Astrocyte (in vitro differentiated cells and primary cell): ENCODE measurements at regions not wholly inside any gene's neighbourhood (a gene's known extent, or its start where the extent isn't known, plus 50 kb on each side); places are given as distances from the start of the nearest gene placed in this dataset.

Experiments used
- DNase-seq: peaks from one replicate; pipeline ENCODE4 v3.0.0-alpha.2; 2010; ENCODE audit warnings: low read depth
- FAIRE-seq: peaks from 2 replicates; lab custom pipeline; 2011; peaks lifted over from hg19 to GRCh38; lab: Jason Lieb, UNC
- H2AFZ ChIP-seq: 2 replicates; pipeline ENCODE4 v1.6.0; 2012; ENCODE audit warnings: low read depth, low read length, inconsistent platforms
- H3K27ac ChIP-seq: 2 replicates; pipeline ENCODE4 v1.5.1; 2011; ENCODE audit warnings: low read depth, low read length, inconsistent platforms
- H3K27me3 ChIP-seq: 2 replicates; pipeline ENCODE4 v1.6.0; 2011; ENCODE audit warnings: low read length, inconsistent platforms; ENCODE audit not compliant: insufficient read depth
- H3K36me3 ChIP-seq: 2 replicates; pipeline ENCODE4 v1.5.1; 2011; ENCODE audit warnings: low read length, inconsistent platforms; ENCODE audit not compliant: insufficient read depth
- H3K4me1 ChIP-seq: 2 replicates; pipeline ENCODE4 v1.5.1; 2011; ENCODE audit warnings: low read length, inconsistent platforms; ENCODE audit not compliant: insufficient read depth
- H3K4me2 ChIP-seq: 2 replicates; pipeline ENCODE4 v1.6.0; 2012; ENCODE audit warnings: low read length, inconsistent platforms
- H3K4me3 ChIP-seq: 2 replicates; pipeline ENCODE4 v1.5.1; 2011; ENCODE audit warnings: low read depth, mild to moderate bottlenecking, low read length, inconsistent platforms; ENCODE audit not compliant: insufficient read depth
- H3K79me2 ChIP-seq: 2 replicates; pipeline ENCODE4 v1.6.0; 2012; ENCODE audit warnings: mild to moderate bottlenecking, low read length, inconsistent platforms; ENCODE audit not compliant: insufficient read depth
- H3K9ac ChIP-seq: 2 replicates; pipeline ENCODE4 v1.6.0; 2012; ENCODE audit warnings: mild to moderate bottlenecking, low read length, inconsistent platforms
- H3K9me3 ChIP-seq: 2 replicates; pipeline ENCODE4 v1.5.1; 2012; ENCODE audit warnings: low read depth, mild to moderate bottlenecking, low read length, inconsistent platforms; ENCODE audit not compliant: insufficient read depth
- H4K20me1 ChIP-seq: 2 replicates; pipeline ENCODE4 v1.6.0; 2012; ENCODE audit warnings: low read length, inconsistent platforms; ENCODE audit not compliant: insufficient read depth
- H3K27ac Mint-ChIP-seq: one replicate; pipeline ENCODE4 v1.8.0; 2021; ENCODE audit warnings: mild to moderate bottlenecking, mixed read lengths; ENCODE audit not compliant: unreplicated experiment
- H3K27me3 Mint-ChIP-seq: one replicate; pipeline ENCODE4 v1.8.0; 2021; ENCODE audit warnings: low read depth, mixed read lengths; ENCODE audit not compliant: unreplicated experiment
- H3K36me3 Mint-ChIP-seq: one replicate; pipeline ENCODE4 v1.8.0; 2021; ENCODE audit warnings: low read depth, mixed read lengths; ENCODE audit not compliant: unreplicated experiment
- H3K4me1 Mint-ChIP-seq: one replicate; pipeline ENCODE4 v1.8.0; 2021; ENCODE audit warnings: low read depth, mixed read lengths; ENCODE audit not compliant: unreplicated experiment
- H3K4me3 Mint-ChIP-seq: one replicate; pipeline ENCODE4 v1.8.0; 2021; ENCODE audit warnings: mild to moderate bottlenecking, moderate library complexity, mixed read lengths; ENCODE audit not compliant: unreplicated experiment
- H3K9me3 Mint-ChIP-seq: one replicate; pipeline ENCODE4 v1.8.0; 2021; ENCODE audit warnings: mild to moderate bottlenecking, mixed read lengths; ENCODE audit not compliant: unreplicated experiment
- EZH2 ChIP-seq: IDR thresholded peaks from 2 replicates; pipeline ENCODE4 v1.6.1; 2012; ENCODE audit warnings: mild to moderate bottlenecking, low read length, inconsistent platforms; ENCODE audit not compliant: insufficient read depth
- TF ChIP-seq, protein P1 (sequence below): IDR thresholded peaks from 2 replicates; pipeline ENCODE4 v1.5.1; 2011; ENCODE audit warnings: low read depth, mild to moderate bottlenecking, inconsistent platforms, low read length, moderate library complexity; ENCODE audit not compliant: insufficient read depth

DNA sequence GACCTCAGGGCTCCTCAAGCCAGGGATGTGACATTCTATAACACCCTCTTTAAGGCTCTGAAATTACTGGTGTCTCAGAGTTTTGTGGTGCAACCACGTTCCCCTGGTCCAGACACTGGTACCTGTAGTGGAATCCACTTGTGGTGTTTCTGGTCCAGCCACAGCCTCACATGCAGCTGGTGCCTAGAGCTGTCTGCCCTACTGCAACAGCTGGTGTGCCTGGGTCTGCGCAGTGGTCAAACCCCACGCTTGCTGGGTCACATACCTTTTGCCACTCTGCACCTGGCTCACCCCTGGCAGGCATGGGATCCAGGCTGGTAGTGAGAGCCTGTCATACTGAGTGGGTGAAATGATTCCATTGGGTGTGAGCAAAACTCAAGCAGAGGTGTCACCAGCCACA is 1230.2 kb upstream of the EYS start:
- peaks cover 4% of the 10 kb centered on the region for H3K9me3 Mint-ChIP-seq
- no peaks in the 10 kb centered on the region for H4K20me1 ChIP-seq
- no peak overlapping the region for H3K4me3 ChIP-seq
- H3K79me2 ChIP-seq: no peaks in the 10 kb centered on the region
- peaks cover 4% of the 10 kb centered on the region for H3K9me3 ChIP-seq
- H3K27ac ChIP-seq: no peak overlapping the region
- H2AFZ ChIP-seq: no peak overlapping the region
- H3K9ac ChIP-seq: no peak overlapping the region
- H3K27me3 ChIP-seq: no peaks in the 10 kb centered on the region
- H3K27ac Mint-ChIP-seq: no peak overlapping the region
- no peak overlapping the region for H3K4me2 ChIP-seq
- H3K36me3 ChIP-seq: no peaks in the 10 kb centered on the region
- H3K4me3 Mint-ChIP-seq: no peak overlapping the region
- no peak for DNase-seq
- H3K27me3 Mint-ChIP-seq: no peaks in the 10 kb centered on the region
- no peak for FAIRE-seq
- H3K4me1 ChIP-seq: no peaks in the 10 kb centered on the region
- no peaks in the 10 kb centered on the region for H3K4me1 Mint-ChIP-seq
- TF ChIP-seq, protein P1, sequence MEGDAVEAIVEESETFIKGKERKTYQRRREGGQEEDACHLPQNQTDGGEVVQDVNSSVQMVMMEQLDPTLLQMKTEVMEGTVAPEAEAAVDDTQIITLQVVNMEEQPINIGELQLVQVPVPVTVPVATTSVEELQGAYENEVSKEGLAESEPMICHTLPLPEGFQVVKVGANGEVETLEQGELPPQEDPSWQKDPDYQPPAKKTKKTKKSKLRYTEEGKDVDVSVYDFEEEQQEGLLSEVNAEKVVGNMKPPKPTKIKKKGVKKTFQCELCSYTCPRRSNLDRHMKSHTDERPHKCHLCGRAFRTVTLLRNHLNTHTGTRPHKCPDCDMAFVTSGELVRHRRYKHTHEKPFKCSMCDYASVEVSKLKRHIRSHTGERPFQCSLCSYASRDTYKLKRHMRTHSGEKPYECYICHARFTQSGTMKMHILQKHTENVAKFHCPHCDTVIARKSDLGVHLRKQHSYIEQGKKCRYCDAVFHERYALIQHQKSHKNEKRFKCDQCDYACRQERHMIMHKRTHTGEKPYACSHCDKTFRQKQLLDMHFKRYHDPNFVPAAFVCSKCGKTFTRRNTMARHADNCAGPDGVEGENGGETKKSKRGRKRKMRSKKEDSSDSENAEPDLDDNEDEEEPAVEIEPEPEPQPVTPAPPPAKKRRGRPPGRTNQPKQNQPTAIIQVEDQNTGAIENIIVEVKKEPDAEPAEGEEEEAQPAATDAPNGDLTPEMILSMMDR: no peak
- no peak for TF ChIP-seq EZH2
- no peaks in the 10 kb centered on the region for H3K36me3 Mint-ChIP-seq

DNA sequence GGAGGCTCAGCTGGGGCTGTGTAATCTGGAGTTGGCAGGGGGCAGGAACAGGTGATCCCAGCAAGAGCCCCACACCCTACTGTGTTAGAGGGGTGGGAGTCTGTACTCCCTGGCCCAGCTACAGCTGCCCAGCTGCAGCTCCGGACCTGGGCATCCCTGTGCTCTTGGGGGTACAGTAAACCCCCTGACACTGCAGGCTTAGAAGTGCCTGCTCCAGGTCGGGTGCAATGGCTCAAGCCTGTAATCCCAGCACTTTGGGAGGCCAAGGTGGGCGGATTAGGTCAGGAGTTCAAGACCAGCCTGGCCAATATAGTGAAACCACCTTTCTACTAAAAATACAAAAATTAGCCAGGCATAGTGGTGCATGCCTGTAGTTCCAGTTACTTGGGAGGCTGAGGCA is 1228.6 kb upstream of the EYS start:
- H3K4me2 ChIP-seq: no peak overlapping the region
- no peaks in the 10 kb centered on the region for H3K79me2 ChIP-seq
- H3K27ac ChIP-seq: no peak overlapping the region
- no peak overlapping the region for H3K9ac ChIP-seq
- no peak for DNase-seq
- no peak for FAIRE-seq
- H3K27ac Mint-ChIP-seq: no peak overlapping the region
- H4K20me1 ChIP-seq: no peaks in the 10 kb centered on the region
- no peaks in the 10 kb centered on the region for H3K27me3 ChIP-seq
- H3K36me3 Mint-ChIP-seq: no peaks in the 10 kb centered on the region
- H3K9me3 ChIP-seq: peaks cover 4% of the 10 kb centered on the region
- H3K4me3 ChIP-seq: no peak overlapping the region
- peaks cover 4% of the 10 kb centered on the region for H3K9me3 Mint-ChIP-seq
- no peak overlapping the region for H2AFZ ChIP-seq
- peaks cover 2% of the 10 kb centered on the region for H3K4me1 Mint-ChIP-seq
- no peak overlapping the region for H3K4me3 Mint-ChIP-seq
- TF ChIP-seq EZH2: no peak
- TF ChIP-seq, protein P1: no peak
- H3K27me3 Mint-ChIP-seq: no peaks in the 10 kb centered on the region
- H3K36me3 ChIP-seq: no peaks in the 10 kb centered on the region
- no peaks in the 10 kb centered on the region for H3K4me1 ChIP-seq

DNA sequence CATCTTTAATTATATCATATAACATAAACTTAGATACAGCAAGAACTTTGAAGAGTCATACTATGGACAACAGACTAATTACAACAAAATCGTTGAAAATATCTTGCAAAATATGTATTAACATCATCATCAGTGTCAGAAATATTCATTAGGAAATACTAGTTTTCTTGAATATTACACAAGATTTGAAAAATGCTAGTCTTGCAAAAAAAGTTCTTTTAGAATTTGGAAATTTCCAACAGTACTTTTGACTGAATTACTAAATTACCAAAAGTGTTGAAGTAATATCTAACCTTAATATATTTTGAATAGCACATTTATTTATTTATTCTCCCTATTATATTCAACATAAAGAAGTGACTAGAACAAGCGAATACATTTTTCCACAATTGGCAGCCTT is 1224.8 kb upstream of the EYS start:
- Mint-ChIP-seq H3K4me3 (no peak overlapping the region), H3K4me1 (peaks cover 6% of the 10 kb centered on the region), H3K27me3 (no peaks in the 10 kb centered on the region), H3K36me3 (no peaks in the 10 kb centered on the region), H3K9me3 (peaks cover 8% of the 10 kb centered on the region), H3K27ac (no peak overlapping the region)
- H3K4me3 ChIP-seq: no peak overlapping the region
- DNase-seq: no peak
- H3K79me2 ChIP-seq: no peaks in the 10 kb centered on the region
- H4K20me1 ChIP-seq: no peaks in the 10 kb centered on the region
- no peaks in the 10 kb centered on the region for H3K27me3 ChIP-seq
- peaks cover 4% of the 10 kb centered on the region for H3K9me3 ChIP-seq
- no peaks in the 10 kb centered on the region for H3K36me3 ChIP-seq
- no peak overlapping the region for H3K27ac ChIP-seq
- H3K9ac ChIP-seq: no peak overlapping the region
- FAIRE-seq: no peak
- H3K4me2 ChIP-seq: no peak overlapping the region
- no peak overlapping the region for H2AFZ ChIP-seq
- H3K4me1 ChIP-seq: no peaks in the 10 kb centered on the region
- TF ChIP-seq, protein P1: no peak
- TF ChIP-seq EZH2: no peak
